Neural crest cell (in vitro differentiated cells): ENCODE measurements at regions not wholly inside any gene's neighbourhood (a gene's known extent, or its start where the extent isn't known, plus 50 kb on each side); places are given as distances from the start of the nearest gene placed in this dataset.

Experiments
- DNase-seq: peaks from one replicate; pipeline ENCODE4 v3.0.0; 2021; ENCODE audit warnings: low read depth, mixed read lengths, low spot score
- H3K27ac Mint-ChIP-seq: one replicate; pipeline ENCODE4 v1.8.0; 2021; ENCODE audit warnings: mild to moderate bottlenecking, mixed read lengths; ENCODE audit not compliant: unreplicated experiment
- H3K27me3 Mint-ChIP-seq: 2 replicates; pipeline ENCODE4 v1.8.0; 2021; ENCODE audit warnings: low read depth, mild to moderate bottlenecking, mixed read lengths
- H3K36me3 Mint-ChIP-seq: 2 replicates; pipeline ENCODE4 v1.8.0; 2021; ENCODE audit warnings: low read depth, mild to moderate bottlenecking, mixed read lengths
- H3K4me1 Mint-ChIP-seq: 2 replicates; pipeline ENCODE4 v1.8.0; 2021; ENCODE audit warnings: mixed read lengths
- H3K4me3 Mint-ChIP-seq: one replicate; pipeline ENCODE4 v1.8.0; 2021; ENCODE audit warnings: mild to moderate bottlenecking, mixed read lengths
- H3K9me3 Mint-ChIP-seq: 2 replicates; pipeline ENCODE4 v1.8.0; 2021; ENCODE audit warnings: mixed read lengths
- TF ChIP-seq, protein P1 (sequence below): fragments of 200-600 bp; sonication (generic); conservative IDR thresholded peaks from 2 replicates; pipeline ENCODE4 v1.5.0; 2021; ENCODE audit warnings: antibody characterized with exemption, mild to moderate bottlenecking

DNA sequence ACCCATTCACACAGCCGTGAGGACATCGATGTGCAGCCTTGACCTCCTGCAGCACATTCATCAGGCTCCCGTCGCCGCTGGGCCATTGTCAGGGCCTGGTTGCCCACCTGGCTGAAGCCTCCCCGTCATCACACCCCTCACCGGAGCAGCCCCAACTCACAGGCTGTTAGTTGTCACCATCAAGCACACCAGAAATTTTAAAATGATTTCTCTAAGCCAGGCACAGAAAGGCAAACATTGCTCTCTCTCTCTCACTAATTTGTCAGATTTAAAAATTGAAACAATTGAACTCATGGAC lies 167.1 kb downstream of the RTP5 start:
- Mint-ChIP-seq H3K36me3 (no peaks in the 10 kb centered on the region), H3K4me1 (no peaks in the 10 kb centered on the region), H3K27me3 (peaks cover 18% of the 10 kb centered on the region), H3K4me3 (no peak overlapping the region), H3K27ac (no peak overlapping the region), H3K9me3 (no peaks in the 10 kb centered on the region)
- DNase-seq: no peak
- TF ChIP-seq, protein P1, sequence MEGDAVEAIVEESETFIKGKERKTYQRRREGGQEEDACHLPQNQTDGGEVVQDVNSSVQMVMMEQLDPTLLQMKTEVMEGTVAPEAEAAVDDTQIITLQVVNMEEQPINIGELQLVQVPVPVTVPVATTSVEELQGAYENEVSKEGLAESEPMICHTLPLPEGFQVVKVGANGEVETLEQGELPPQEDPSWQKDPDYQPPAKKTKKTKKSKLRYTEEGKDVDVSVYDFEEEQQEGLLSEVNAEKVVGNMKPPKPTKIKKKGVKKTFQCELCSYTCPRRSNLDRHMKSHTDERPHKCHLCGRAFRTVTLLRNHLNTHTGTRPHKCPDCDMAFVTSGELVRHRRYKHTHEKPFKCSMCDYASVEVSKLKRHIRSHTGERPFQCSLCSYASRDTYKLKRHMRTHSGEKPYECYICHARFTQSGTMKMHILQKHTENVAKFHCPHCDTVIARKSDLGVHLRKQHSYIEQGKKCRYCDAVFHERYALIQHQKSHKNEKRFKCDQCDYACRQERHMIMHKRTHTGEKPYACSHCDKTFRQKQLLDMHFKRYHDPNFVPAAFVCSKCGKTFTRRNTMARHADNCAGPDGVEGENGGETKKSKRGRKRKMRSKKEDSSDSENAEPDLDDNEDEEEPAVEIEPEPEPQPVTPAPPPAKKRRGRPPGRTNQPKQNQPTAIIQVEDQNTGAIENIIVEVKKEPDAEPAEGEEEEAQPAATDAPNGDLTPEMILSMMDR: no peak

DNA sequence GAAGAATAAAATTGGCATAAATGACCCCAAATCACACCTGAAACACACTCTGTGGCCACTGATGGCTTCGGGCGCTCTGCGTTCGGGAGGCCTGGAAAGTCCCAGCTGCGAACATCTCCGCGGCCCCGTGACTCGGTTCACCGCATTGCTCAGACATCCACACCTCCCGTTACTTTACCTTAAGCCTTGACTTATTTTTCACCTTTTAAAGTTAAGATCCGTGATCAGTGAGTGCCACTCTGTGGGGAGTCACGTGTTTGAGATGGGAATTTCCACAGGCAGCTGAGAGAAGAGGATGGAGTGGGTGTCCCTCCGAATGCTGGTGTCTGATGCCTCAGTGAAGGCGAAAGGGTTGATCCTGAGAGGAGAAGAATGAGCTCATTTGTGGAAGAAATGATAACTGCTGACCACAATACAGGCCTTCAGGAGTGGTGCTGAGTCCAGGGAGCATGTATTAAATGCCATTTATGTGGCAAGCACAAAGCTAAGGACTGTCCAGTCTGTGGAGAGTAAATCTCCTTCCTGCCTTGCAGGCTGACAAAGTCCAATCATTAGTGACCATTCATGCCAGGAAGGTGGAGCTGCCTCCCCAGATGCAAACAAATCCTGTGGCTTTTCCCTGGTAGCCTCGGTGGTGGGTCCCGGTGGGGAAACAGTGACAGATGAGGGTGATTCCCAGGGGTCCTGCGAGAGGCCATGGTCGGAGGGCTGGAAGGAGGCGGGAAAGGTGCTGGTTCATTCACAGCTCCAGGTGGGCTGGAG lies 168.8 kb downstream of the RTP5 start:
- no peaks in the 10 kb centered on the region for H3K36me3 Mint-ChIP-seq
- H3K4me1 Mint-ChIP-seq: no peaks in the 10 kb centered on the region
- H3K9me3 Mint-ChIP-seq: no peaks in the 10 kb centered on the region
- TF ChIP-seq, protein P1: no peak
- H3K4me3 Mint-ChIP-seq: no peak overlapping the region
- H3K27ac Mint-ChIP-seq: no peak overlapping the region
- H3K27me3 Mint-ChIP-seq: peaks cover 29% of the 10 kb centered on the region
- no peak for DNase-seq

DNA sequence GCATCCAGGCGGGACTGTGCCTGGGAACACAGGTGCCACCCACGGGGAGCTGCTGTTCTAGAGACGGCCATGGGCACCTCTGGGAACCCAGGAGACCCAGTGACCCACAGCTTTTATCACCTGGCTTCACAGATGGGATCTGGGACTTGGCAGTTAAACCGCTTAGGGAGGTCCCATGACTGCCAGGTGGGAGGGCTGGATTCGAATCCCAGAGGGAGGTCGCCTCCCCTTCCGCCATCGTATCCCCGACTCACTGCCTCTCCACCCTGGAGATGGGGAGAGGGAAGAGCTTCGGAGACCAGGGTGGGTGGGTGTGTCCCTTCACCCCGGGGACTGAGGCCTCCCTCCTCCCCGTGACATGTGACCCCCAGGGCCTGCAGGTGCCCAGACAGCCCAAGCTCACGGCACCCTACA lies 169.4 kb downstream of the RTP5 start:
- TF ChIP-seq, protein P1: no peak
- Mint-ChIP-seq H3K36me3 (no peaks in the 10 kb centered on the region), H3K4me1 (no peaks in the 10 kb centered on the region), H3K9me3 (no peaks in the 10 kb centered on the region), H3K4me3 (no peak overlapping the region), H3K27ac (no peak overlapping the region), H3K27me3 (peaks cover 34% of the 10 kb centered on the region)
- no peak for DNase-seq

DNA sequence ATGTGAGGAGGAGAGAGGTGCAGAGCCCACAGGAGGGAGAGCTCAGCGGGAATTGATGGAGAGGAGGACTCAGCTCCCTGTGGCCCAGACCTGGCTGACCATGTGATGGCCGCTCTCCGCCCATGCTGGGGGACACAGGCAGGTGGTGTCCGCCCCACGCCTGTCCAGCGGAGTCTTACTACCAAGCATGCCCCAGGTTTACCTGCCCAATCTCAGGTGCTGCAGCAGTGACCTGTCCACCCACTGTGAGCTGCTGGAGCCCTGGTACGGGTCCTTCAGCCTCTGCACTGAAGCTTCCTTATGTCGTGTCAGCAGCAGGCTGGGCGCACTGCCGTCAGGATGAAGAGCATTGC lies 170.8 kb downstream of the RTP5 start:
- Mint-ChIP-seq H3K27ac (no peak overlapping the region), H3K36me3 (no peaks in the 10 kb centered on the region), H3K4me1 (no peaks in the 10 kb centered on the region), H3K9me3 (no peaks in the 10 kb centered on the region), H3K4me3 (no peak overlapping the region), H3K27me3 (peaks cover 44% of the 10 kb centered on the region)
- no peak for DNase-seq
- TF ChIP-seq, protein P1: no peak

DNA sequence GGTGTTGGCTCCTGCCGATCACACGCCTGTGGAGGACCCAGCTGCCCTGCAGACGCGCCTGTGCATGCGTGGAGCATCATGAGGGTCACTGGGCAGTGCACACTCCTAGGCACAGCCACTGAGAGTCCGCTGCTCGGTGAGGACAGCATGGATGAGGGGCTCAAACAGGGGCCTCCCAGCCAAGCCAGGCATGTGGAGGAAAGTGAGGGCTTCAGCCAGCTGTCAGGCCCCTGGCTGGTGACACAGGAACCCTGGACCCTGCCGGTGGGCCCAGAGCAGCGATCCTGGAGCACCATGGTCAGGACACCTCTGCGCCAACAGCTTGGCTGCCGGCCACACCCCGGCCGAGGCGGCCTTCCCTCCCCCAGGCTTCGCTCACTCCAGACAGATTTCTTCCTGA lies 171.2 kb downstream of the RTP5 start:
- Mint-ChIP-seq H3K27me3 (peaks cover 46% of the 10 kb centered on the region), H3K4me1 (no peaks in the 10 kb centered on the region), H3K9me3 (no peaks in the 10 kb centered on the region), H3K27ac (no peak overlapping the region), H3K36me3 (no peaks in the 10 kb centered on the region), H3K4me3 (no peak overlapping the region)
- DNase-seq: no peak
- TF ChIP-seq, protein P1: no peak
